ENCODE measurements at regions not wholly inside any gene's neighbourhood (a gene's known extent, or its start where the extent isn't known, plus 50 kb on each side); places are given as distances from the start of the nearest gene placed in this dataset.

DNA sequence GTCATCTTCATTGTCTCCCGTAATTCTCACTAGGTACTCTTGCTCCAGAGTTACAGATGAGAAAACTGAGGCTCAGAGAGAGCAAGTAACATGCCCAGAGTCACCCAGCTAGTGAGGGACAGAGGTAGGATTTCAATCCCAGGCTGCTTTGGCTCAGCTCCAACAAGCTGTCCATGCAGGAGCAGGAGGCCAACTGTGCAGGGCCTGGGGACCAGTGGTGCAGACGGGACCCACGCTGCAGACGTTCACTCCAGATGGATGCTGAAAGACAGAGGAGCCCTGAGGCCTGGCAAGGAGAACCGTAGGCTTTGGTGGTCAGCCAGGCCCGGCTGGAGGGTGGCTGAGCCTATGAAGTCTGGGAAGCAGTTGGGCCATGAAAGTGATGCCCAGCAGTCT lies 102.6 kb downstream of the MCFD2 start:
- no peaks in the 10 kb centered on the region for H3K9me3 ChIP-seq (replicated peaks; ENCODE audit: control insufficient read depth, insufficient read depth, low read length)
- no peak overlapping the region for H3K9ac ChIP-seq (replicated peaks; ENCODE audit: extremely low read depth, insufficient read depth, low read length)
- H3K79me2 ChIP-seq (ENCODE audit: control insufficient read depth, insufficient read depth, low read length): no peaks in the 10 kb centered on the region
- no peaks in the 10 kb centered on the region for H3K9me1 ChIP-seq (replicated peaks; ENCODE audit: control insufficient read depth, extremely low read depth, insufficient read depth, low read length)
- no peak overlapping the region for H3K4me2 ChIP-seq (ENCODE audit: insufficient read depth, low read length)
- ChIA-PET POLR2A (no interaction called here), CTCF (interaction anchor here (1.1 to 4.0 kb wide), 8 partner anchors 10 to 79 kb away, joined by 3 to 21 read pairs (median 7); no protein-coding TSS in a partner anchor)
- intact Hi-C loops (cut with micrococcal nuclease) (loop anchor here (5.0 kb wide), 2 partner anchors 34 to 74 kb away; no protein-coding TSS in a partner anchor), dilution Hi-C loops (cut with MboI; ENCODE audit: extremely low pct_ligation_motif_present, low sequenced_read_pairs) (no loop called here)
- no TSS peak for BruUV-seq (replicated peaks)
- no peak overlapping the region for H3K27ac ChIP-seq (ENCODE audit: insufficient read depth, low read depth, low read length)
- H3K27me3 ChIP-seq (ENCODE audit: control insufficient read depth in 2 of 2, insufficient read depth in 2 of 2, low read length in 2 of 2): no peaks in the 10 kb centered on the region
- no peaks in the 10 kb centered on the region for H3K36me3 ChIP-seq (ENCODE audit: control insufficient read depth in 2 of 2, extremely low read depth in 1 of 2, insufficient read depth in 2 of 2, low read length in 2 of 2)
- DNase-seq (ENCODE audit: low read depth, low spot score): peak; percentile 32
- FAIRE-seq: no peak
- no peak overlapping the region for H2AFZ ChIP-seq (ENCODE audit: low read depth, low read length)
- no peaks in the 10 kb centered on the region for H4K20me1 ChIP-seq (replicated peaks; ENCODE audit: control insufficient read depth, extremely low read depth, insufficient read depth, low read length)
- H3K4me1 ChIP-seq (ENCODE audit: control insufficient read depth, extremely low read depth, insufficient read depth, low read length): peaks cover 17% of the 10 kb centered on the region
- H3K4me3 ChIP-seq (replicated peaks in 1 of 3; ENCODE audit: insufficient read depth in 1 of 3, low read depth in 1 of 3, low read length in 3 of 3): no peak overlapping the region
- TF ChIP-seq, protein P1, sequence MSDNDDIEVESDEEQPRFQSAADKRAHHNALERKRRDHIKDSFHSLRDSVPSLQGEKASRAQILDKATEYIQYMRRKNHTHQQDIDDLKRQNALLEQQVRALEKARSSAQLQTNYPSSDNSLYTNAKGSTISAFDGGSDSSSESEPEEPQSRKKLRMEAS (IDR thresholded peaks at IDR 0.05; ENCODE audit: insufficient read depth, insufficient read length): no peak
- TF ChIP-seq GATA2 (IDR thresholded peaks at IDR 0.05; ENCODE audit: insufficient read depth, insufficient read length, low read depth, low read length) (no peak), EZH2 (IDR thresholded peaks at IDR 0.05; ENCODE audit: borderline replicate concordance, low read depth, low read length, severe bottlenecking) (no peak), MYC (IDR thresholded peaks at IDR 0.05; ENCODE audit: low read depth, low read length) (no peak), JUN (IDR thresholded peaks at IDR 0.05; ENCODE audit: borderline replicate concordance, insufficient read depth, insufficient read length, low read depth) (no peak), POLR2A (IDR thresholded peaks at IDR 0.05; ENCODE audit: low read depth, low read length) (no peak), FOS (IDR thresholded peaks at IDR 0.05; ENCODE audit: borderline replicate concordance, insufficient read depth, low read length) (no peak), POLR2AphosphoS5 (IDR thresholded peaks at IDR 0.05; ENCODE audit: insufficient read depth, low read depth, low read length) (no peak)
- TF ChIP-seq, protein P2, sequence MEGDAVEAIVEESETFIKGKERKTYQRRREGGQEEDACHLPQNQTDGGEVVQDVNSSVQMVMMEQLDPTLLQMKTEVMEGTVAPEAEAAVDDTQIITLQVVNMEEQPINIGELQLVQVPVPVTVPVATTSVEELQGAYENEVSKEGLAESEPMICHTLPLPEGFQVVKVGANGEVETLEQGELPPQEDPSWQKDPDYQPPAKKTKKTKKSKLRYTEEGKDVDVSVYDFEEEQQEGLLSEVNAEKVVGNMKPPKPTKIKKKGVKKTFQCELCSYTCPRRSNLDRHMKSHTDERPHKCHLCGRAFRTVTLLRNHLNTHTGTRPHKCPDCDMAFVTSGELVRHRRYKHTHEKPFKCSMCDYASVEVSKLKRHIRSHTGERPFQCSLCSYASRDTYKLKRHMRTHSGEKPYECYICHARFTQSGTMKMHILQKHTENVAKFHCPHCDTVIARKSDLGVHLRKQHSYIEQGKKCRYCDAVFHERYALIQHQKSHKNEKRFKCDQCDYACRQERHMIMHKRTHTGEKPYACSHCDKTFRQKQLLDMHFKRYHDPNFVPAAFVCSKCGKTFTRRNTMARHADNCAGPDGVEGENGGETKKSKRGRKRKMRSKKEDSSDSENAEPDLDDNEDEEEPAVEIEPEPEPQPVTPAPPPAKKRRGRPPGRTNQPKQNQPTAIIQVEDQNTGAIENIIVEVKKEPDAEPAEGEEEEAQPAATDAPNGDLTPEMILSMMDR (IDR thresholded peaks at IDR 0.05; ENCODE audit: extremely low read depth in 1 of 2, insufficient read depth in 1 of 2, low read depth in 1 of 2, low read length in 2 of 2): no peak
